ENCODE measurements at regions not wholly inside any gene's neighbourhood (a gene's known extent, or its start where the extent isn't known, plus 50 kb on each side); places are given as distances from the start of the nearest gene placed in this dataset.

GRCh38 chr12:74321381-74321780 is 216.3 kb upstream of the ATXN7L3B start:
- no peak overlapping the region for H4K91ac ChIP-seq (replicated peaks; ENCODE audit: insufficient read length, low read length)
- no peak overlapping the region for H4K5ac ChIP-seq (ENCODE audit: insufficient read length, low read depth, low read length)
- H3K4me1 ChIP-seq (replicated peaks in 1 of 4; ENCODE audit: control insufficient read depth in 3 of 4, insufficient read depth in 4 of 4, low read length in 3 of 4) = peaks cover 0 to 4% (median 0%) of the 10 kb centered on the region in 4 experiments; a peak in 1 of 7 replicates
- no peak overlapping the region for H3K4me3 ChIP-seq (ENCODE audit: extremely low read depth in 1 of 4, insufficient read depth in 2 of 4, low read depth in 3 of 4, low read length in 4 of 4)
- POLR2A ChIA-PET (ENCODE audit: partially characterized antibody) = no interaction called here
- no peak overlapping the region for H2BK20ac ChIP-seq (ENCODE audit: low read length)
- CTCF ChIA-PET (ENCODE audit: partially characterized antibody) = interaction anchor here (2.1 kb wide), 1 partner anchor 209 kb away, joined by 18 read pairs; no protein-coding TSS in a partner anchor
- no peak overlapping the region for H2AK5ac ChIP-seq (ENCODE audit: low read depth, low read length)
- H3K9ac ChIP-seq (replicated peaks in 1 of 4; ENCODE audit: extremely low read depth in 1 of 4, low read depth in 3 of 4, low read length in 3 of 4) = no peak overlapping the region
- H3K79me2 ChIP-seq (ENCODE audit: control insufficient read depth in 1 of 2, insufficient read depth in 2 of 2, low read length in 2 of 2) = no peaks in the 10 kb centered on the region
- H3K4me2 ChIP-seq (ENCODE audit: insufficient read depth in 1 of 2, low read depth in 2 of 2, low read length in 2 of 2) = no peak overlapping the region
- 89% methylated on average over 6 of the region's 6 CpGs; no CpG with 5 or more reads in 1 of the 2 experiments for WGBS, 2 experiments (ENCODE audit: extremely low coverage in 1 of 2, insufficient coverage in 1 of 2, insufficient read length in 1 of 2, insufficient replicate concordance in 2 of 2, low coverage in 1 of 2, low lambda C conversion rate in 2 of 2, missing lambda C conversion rate in 1 of 2)
- H3K36me3 ChIP-seq (ENCODE audit: control insufficient read depth in 2 of 4, insufficient read depth in 4 of 4, low read length in 3 of 4) = no peaks in the 10 kb centered on the region
- no peaks in the 10 kb centered on the region for H3K9me3 ChIP-seq (ENCODE audit: insufficient read depth in 2 of 2, low read depth in 1 of 2, low read length in 1 of 2)
- no peak overlapping the region for H4K8ac ChIP-seq (ENCODE audit: extremely low read depth, insufficient read depth, low read length)
- no peak overlapping the region for H2BK5ac ChIP-seq (ENCODE audit: low read depth, low read length)
- no peak for FAIRE-seq
- no peak overlapping the region for H2BK15ac ChIP-seq (ENCODE audit: low read length)
- no peak overlapping the region for H3K14ac ChIP-seq (ENCODE audit: insufficient read length)
- H2BK12ac ChIP-seq (ENCODE audit: low read depth, low read length) = no peak overlapping the region
- no peak overlapping the region for H3K23ac ChIP-seq (ENCODE audit: insufficient read length)
- no peak overlapping the region for H2AFZ ChIP-seq (ENCODE audit: low read length)
- no peaks in the 10 kb centered on the region for H3K79me1 ChIP-seq (ENCODE audit: low read depth, low read length)
- H3K18ac ChIP-seq (ENCODE audit: extremely low read depth, low read length) = no peak overlapping the region
- H3K23me2 ChIP-seq (ENCODE audit: low read depth, low read length) = no peaks in the 10 kb centered on the region
- H3K4ac ChIP-seq (replicated peaks; ENCODE audit: insufficient read length, low read depth, low read length) = no peak overlapping the region
- no peak overlapping the region for H2BK120ac ChIP-seq (replicated peaks; ENCODE audit: low read depth, low read length)
- no peak overlapping the region for H3K27ac ChIP-seq (ENCODE audit: low read depth, low read length)
- DNase-seq (ENCODE audit: low read depth in 1 of 2, low spot score in 2 of 2) = no peak
- H4K20me1 ChIP-seq (replicated peaks in 1 of 2; ENCODE audit: control insufficient read depth in 1 of 2, insufficient read depth in 2 of 2, low read length in 2 of 2) = no peaks in the 10 kb centered on the region
- H3K56ac ChIP-seq (replicated peaks; ENCODE audit: insufficient read length, low read depth, low read length) = no peak overlapping the region
- no peaks in the 10 kb centered on the region for H3K27me3 ChIP-seq (replicated peaks in 1 of 4; ENCODE audit: control insufficient read depth in 3 of 4, extremely low read depth in 1 of 4, insufficient read depth in 3 of 4, low read length in 3 of 4)
- no peak for TF ChIP-seq NRF1 (IDR thresholded peaks at IDR 0.05; ENCODE audit: low read depth, low read length)
- no peak for TF ChIP-seq SIRT6 (IDR thresholded peaks at IDR 0.05; ENCODE audit: low read length)
- no peak for TF ChIP-seq BCL11A (IDR thresholded peaks at IDR 0.05; ENCODE audit: low read depth in 2 of 2, low read length in 2 of 2)
- no peak for TF ChIP-seq GABPA (IDR thresholded peaks at IDR 0.05; ENCODE audit: borderline replicate concordance, insufficient read depth, low read length)
- no peak for TF ChIP-seq POLR2A (IDR thresholded peaks at IDR 0.05; ENCODE audit: control extremely low read depth in 1 of 2, low read depth in 2 of 2, low read length in 2 of 2)
- no peak for TF ChIP-seq PHF8 (conservative IDR thresholded peaks at IDR 0.05; ENCODE audit: low read depth, low read length)
- no peak for TF ChIP-seq USF2 (IDR thresholded peaks at IDR 0.05; ENCODE audit: low read length)
- TF ChIP-seq SIN3A (conservative IDR thresholded peaks at IDR 0.05 in 1 of 2, IDR thresholded peaks at IDR 0.05 in 1 of 2; ENCODE audit: low read depth in 1 of 2, low read length in 2 of 2) = no peak
- TF ChIP-seq YY1 (IDR thresholded peaks at IDR 0.05; ENCODE audit: low read depth, low read length) = no peak
- TF ChIP-seq ATF3 (IDR thresholded peaks at IDR 0.05; ENCODE audit: insufficient read depth, low read depth, low read length) = no peak
- TF ChIP-seq, protein P1, sequence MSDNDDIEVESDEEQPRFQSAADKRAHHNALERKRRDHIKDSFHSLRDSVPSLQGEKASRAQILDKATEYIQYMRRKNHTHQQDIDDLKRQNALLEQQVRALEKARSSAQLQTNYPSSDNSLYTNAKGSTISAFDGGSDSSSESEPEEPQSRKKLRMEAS (IDR thresholded peaks at IDR 0.05) = no peak

Data from H1 (cell line).